ENCODE measurements at regions not wholly inside any gene's neighbourhood (a gene's known extent, or its start where the extent isn't known, plus 50 kb on each side); places are given as distances from the start of the nearest gene placed in this dataset.

- TF ChIP-seq ZBTB44 (CRISPR knock-in tag; IDR thresholded peaks at IDR 0.05) (no peak), MZF1 (CRISPR knock-in tag; IDR thresholded peaks at IDR 0.05; ENCODE audit: borderline replicate concordance) (no peak), NFKBIZ (CRISPR knock-in tag; IDR thresholded peaks at IDR 0.05) (no peak), ZNF317 (CRISPR knock-in tag; IDR thresholded peaks at IDR 0.05) (no peak), FOXP4 (CRISPR knock-in tag; IDR thresholded peaks at IDR 0.05) (no peak), KMT2A (CRISPR knock-in tag; IDR thresholded peaks at IDR 0.05) (no peak), TBX2 (CRISPR knock-in tag; IDR thresholded peaks at IDR 0.05; ENCODE audit: borderline replicate concordance) (no peak)
Observed at GRCh38 chrX:40201329-40201885, 103.6 kb upstream of the BCOR start (continued).

- Histone ChIP-seq H3K4me3 (replicated peaks in 1 of 3; ENCODE audit: insufficient read depth in 1 of 3, low read depth in 2 of 3, low read length in 3 of 3) (no peak overlapping the region), H3K27me3 (ENCODE audit: control insufficient read depth in 1 of 2, insufficient read depth in 2 of 2, low read length in 2 of 2) (no peaks in the 10 kb centered on the region), H3K36me3 (replicated peaks in 1 of 2; ENCODE audit: control insufficient read depth in 1 of 2, insufficient read depth in 2 of 2, low read length in 2 of 2) (no peaks in the 10 kb centered on the region), H2AFZ (ENCODE audit: low read length) (no peak overlapping the region), H3K79me2 (ENCODE audit: insufficient read depth, low read length) (no peaks in the 10 kb centered on the region), H3K27ac (ENCODE audit: extremely low read length, insufficient read depth, low read length) (no peak overlapping the region), H3K9me3 (ENCODE audit: low read length) (no peaks in the 10 kb centered on the region), H3K4me2 (ENCODE audit: low read depth, low read length) (no peak overlapping the region), H3K9ac (ENCODE audit: insufficient read depth, low read depth, low read length) (no peak overlapping the region), H4K20me1 (ENCODE audit: insufficient read depth, low read length) (no peaks in the 10 kb centered on the region), H3K4me1 (ENCODE audit: insufficient read depth, low read length) (no peaks in the 10 kb centered on the region)
- in situ Hi-C loops (cut with HindIII; ENCODE audit: extremely low pct_ligation_motif_present, low pct_unique_long_range_greater_than_20kb) (no loop called here), intact Hi-C loops (cut with micrococcal nuclease; ENCODE audit: unreplicated experiment) (no loop called here)
- ChIA-PET POLR2A (no interaction called here), CTCF (ENCODE audit: low intra/inter-chr PET ratio, low total read pairs) (no interaction called here)
- ATAC-seq: no peak
- no peak for FAIRE-seq
- WGBS (ENCODE audit: low lambda C conversion rate): 50% methylated on average over 2 of the region's 7 CpGs
- no peak for DNase-seq (ENCODE audit: low spot score)
- BruUV-seq (replicated peaks): no TSS peak
- no peak for TF ChIP-seq TEF (CRISPR knock-in tag; IDR thresholded peaks at IDR 0.05)
- no peak for TF ChIP-seq ZSCAN20 (CRISPR knock-in tag; IDR thresholded peaks at IDR 0.05; ENCODE audit: borderline replicate concordance)
- no peak for TF ChIP-seq YEATS2 (CRISPR knock-in tag; IDR thresholded peaks at IDR 0.05; ENCODE audit: borderline replicate concordance)
- no peak for TF ChIP-seq ZNF615 (CRISPR knock-in tag; IDR thresholded peaks at IDR 0.05; ENCODE audit: borderline replicate concordance)
- TF ChIP-seq SMAD3 (CRISPR knock-in tag; IDR thresholded peaks at IDR 0.05): no peak
- no peak for TF ChIP-seq CCAR2 (optimal IDR thresholded peaks at IDR 0.05; ENCODE audit: low read depth, low read length)
- no peak for TF ChIP-seq ZNF20 (CRISPR knock-in tag; IDR thresholded peaks at IDR 0.05)
- no peak for TF ChIP-seq ATF1 (CRISPR knock-in tag; IDR thresholded peaks at IDR 0.05)
- no peak for TF ChIP-seq ARID3A (IDR thresholded peaks at IDR 0.05; ENCODE audit: low read depth, low read length)
- no peak for TF ChIP-seq ZNF362 (CRISPR knock-in tag; IDR thresholded peaks at IDR 0.05; ENCODE audit: borderline replicate concordance)
- TF ChIP-seq THYN1 (CRISPR knock-in tag; IDR thresholded peaks at IDR 0.05; ENCODE audit: borderline replicate concordance, low read depth): no peak
Observed at GRCh38 chrX:40199704-40200103, 101.9 kb upstream of the BCOR start.

Data from HepG2 (cell line).